ENCODE measurements at regions not wholly inside any gene's neighbourhood (a gene's known extent, or its start where the extent isn't known, plus 50 kb on each side); places are given as distances from the start of the nearest gene placed in this dataset.

GRCh38 chr6:100194535-100194934, 200.5 kb upstream of the MCHR2 start:
- Histone ChIP-seq H3K27me3 (replicated peaks; ENCODE audit: insufficient read depth, low read depth, low read length, poor library complexity) (no peaks in the 10 kb centered on the region), H3K4me3 (ENCODE audit: low read depth, low read length, poor library complexity, severe bottlenecking) (no peak overlapping the region), H3K9me3 (ENCODE audit: low read depth, low read length, poor library complexity, severe bottlenecking) (no peaks in the 10 kb centered on the region), H3K27ac (ENCODE audit: low read depth, low read length, poor library complexity, severe bottlenecking) (no peak overlapping the region), H3K36me3 (ENCODE audit: insufficient read depth, low read length, poor library complexity, severe bottlenecking) (no peaks in the 10 kb centered on the region), H3K4me1 (ENCODE audit: insufficient read depth, low read length, poor library complexity, severe bottlenecking) (no peaks in the 10 kb centered on the region)
- POLR2A ChIA-PET (ENCODE audit: low non-redundant PET) = no interaction called here
- CTCF ChIA-PET = no interaction called here
- intact Hi-C loops (cut with micrococcal nuclease; ENCODE audit: unreplicated experiment) = no loop called here
- TF ChIP-seq EZH2 (IDR thresholded peaks at IDR 0.05; ENCODE audit: borderline replicate concordance, low read depth, low read length, poor library complexity, severe bottlenecking) (no peak), CTCF (conservative IDR thresholded peaks at IDR 0.05; ENCODE audit: low read depth, low read length) (no peak)
- no TSS peak for BruUV-seq (replicated peaks)
- DNase-seq (ENCODE audit: low spot score) = no peak

GRCh38 chr6:100188754-100189153, 194.7 kb upstream of the MCHR2 start:
- Histone ChIP-seq H3K27ac (ENCODE audit: low read depth, low read length, poor library complexity, severe bottlenecking) (no peak overlapping the region), H3K27me3 (replicated peaks; ENCODE audit: insufficient read depth, low read depth, low read length, poor library complexity) (no peaks in the 10 kb centered on the region), H3K4me1 (ENCODE audit: insufficient read depth, low read length, poor library complexity, severe bottlenecking) (no peaks in the 10 kb centered on the region), H3K9me3 (ENCODE audit: low read depth, low read length, poor library complexity, severe bottlenecking) (no peaks in the 10 kb centered on the region), H3K36me3 (ENCODE audit: insufficient read depth, low read length, poor library complexity, severe bottlenecking) (no peaks in the 10 kb centered on the region), H3K4me3 (ENCODE audit: low read depth, low read length, poor library complexity, severe bottlenecking) (no peak overlapping the region)
- intact Hi-C loops (cut with micrococcal nuclease; ENCODE audit: unreplicated experiment) = no loop called here
- no peak for TF ChIP-seq EZH2 (IDR thresholded peaks at IDR 0.05; ENCODE audit: borderline replicate concordance, low read depth, low read length, poor library complexity, severe bottlenecking)
- TF ChIP-seq CTCF (conservative IDR thresholded peaks at IDR 0.05; ENCODE audit: low read depth, low read length) = no peak
- ChIA-PET CTCF (no interaction called here), POLR2A (ENCODE audit: low non-redundant PET) (no interaction called here)
- BruUV-seq (replicated peaks) = no TSS peak
- DNase-seq (ENCODE audit: low spot score) = no peak

GRCh38 chr6:100186552-100186951, 192.5 kb upstream of the MCHR2 start:
- BruUV-seq (replicated peaks) = no TSS peak
- no peak for TF ChIP-seq CTCF (conservative IDR thresholded peaks at IDR 0.05; ENCODE audit: low read depth, low read length)
- no peak for TF ChIP-seq EZH2 (IDR thresholded peaks at IDR 0.05; ENCODE audit: borderline replicate concordance, low read depth, low read length, poor library complexity, severe bottlenecking)
- H3K9me3 ChIP-seq (ENCODE audit: low read depth, low read length, poor library complexity, severe bottlenecking) = no peaks in the 10 kb centered on the region
- no peaks in the 10 kb centered on the region for H3K36me3 ChIP-seq (ENCODE audit: insufficient read depth, low read length, poor library complexity, severe bottlenecking)
- no peak overlapping the region for H3K4me3 ChIP-seq (ENCODE audit: low read depth, low read length, poor library complexity, severe bottlenecking)
- POLR2A ChIA-PET (ENCODE audit: low non-redundant PET) = no interaction called here
- no peaks in the 10 kb centered on the region for H3K4me1 ChIP-seq (ENCODE audit: insufficient read depth, low read length, poor library complexity, severe bottlenecking)
- H3K27ac ChIP-seq (ENCODE audit: low read depth, low read length, poor library complexity, severe bottlenecking) = no peak overlapping the region
- CTCF ChIA-PET = no interaction called here
- intact Hi-C loops (cut with micrococcal nuclease; ENCODE audit: unreplicated experiment) = no loop called here
- no peak for DNase-seq (ENCODE audit: low spot score)
- H3K27me3 ChIP-seq (replicated peaks; ENCODE audit: insufficient read depth, low read depth, low read length, poor library complexity) = no peaks in the 10 kb centered on the region

All from A673 (cell line).